Prostate gland (tissue), 2 donors: ENCODE measurements at regions not wholly inside any gene's neighbourhood (a gene's known extent, or its start where the extent isn't known, plus 50 kb on each side); places are given as distances from the start of the nearest gene placed in this dataset.

Source experiments
- DNase-seq: peaks from one replicate; pipeline ENCODE4 v3.0.0-alpha.2; 2019; ENCODE audit warnings: low spot score
- H3K27ac ChIP-seq, 2 donors: fragments of 200-600 bp; sonication (generic); 2 replicates each; pipeline ENCODE4 v1.5.1; 2017 to 2019
- H3K27me3 ChIP-seq: fragments of 200-600 bp; sonication (generic); replicated peaks from 2 replicates; pipeline ENCODE4 v1.5.1; 2019; ENCODE audit not compliant: insufficient read depth
- H3K36me3 ChIP-seq, 2 donors: fragments of 200-600 bp; sonication (generic); 1 replicate in 1 of 2; 2 replicates in 1 of 2; pipeline versions ENCODE4 v1.5.1 to v1.8.1; 2017 to 2019
- H3K4me1 ChIP-seq: fragments of 200-600 bp; sonication (generic); replicated peaks from 2 replicates; pipeline ENCODE4 v1.5.1; 2019
- H3K4me3 ChIP-seq, 2 donors: fragments of 200-600 bp; sonication (generic); 2 replicates each; pipeline ENCODE4 v1.5.1; 2017 to 2019
- H3K9me3 ChIP-seq: fragments of 200-600 bp; sonication (generic); 2 replicates; pipeline ENCODE4 v1.5.1; 2017
- CTCF ChIP-seq, 4 experiments: fragments of 200-600 bp in 2 of 4; fragments of 450-650 bp in 2 of 4; sonication (generic) in 2 of 4; IDR thresholded peaks; 1 replicate in 3 of 4; 2 replicates in 1 of 4; pipeline ENCODE4 v1.5.1; 2016 to 2019; ENCODE audit warnings: antibody characterized with exemption in 4 of 4, mild to moderate bottlenecking in 2 of 4, moderate library complexity in 2 of 4
- POLR2A ChIP-seq: fragments of 450-650 bp; IDR thresholded peaks from one replicate; pipeline ENCODE4 v1.6.1; 2016; ENCODE audit warnings: antibody characterized with exemption, mild to moderate bottlenecking
- POLR2AphosphoS5 ChIP-seq: sonication (generic); formaldehyde crosslinking; IDR thresholded peaks from one replicate; pipeline ENCODE4 v1.6.1; 2017; ENCODE audit warnings: antibody characterized with exemption
- WGBS: methylation state at CpG from one replicate; pipeline ENCODE4 v1.1.5; 2018; 5-methylcytosine and 5-hydroxymethylcytosine counted together
- intact Hi-C: fragments of 100-400 bp; cut with DNase I; formaldehyde crosslinking; loops from one replicate; pipeline ENCODE4 v1.14.2; 2022

- no peaks in the 10 kb centered on the region for H3K4me1 ChIP-seq
- intact Hi-C loops = no loop called here
- no peak overlapping the region for H3K4me3 ChIP-seq
- TF ChIP-seq POLR2AphosphoS5 (no peak), POLR2A (no peak), CTCF (IDR thresholded peaks at IDR 0.05) (no peak)
- H3K9me3 ChIP-seq = no peaks in the 10 kb centered on the region
- H3K27ac ChIP-seq = no peak overlapping the region
- no peaks in the 10 kb centered on the region for H3K36me3 ChIP-seq
- H3K27me3 ChIP-seq = no peaks in the 10 kb centered on the region
- WGBS = 82% methylated on average over 5 of the region's 5 CpGs
- DNase-seq = no peak
Measured at GRCh38 chr5:82334085-82334692, 56.0 kb upstream of the RPS23 start.

GRCh38 chr5:82332886-82333615 is 54.9 kb upstream of the RPS23 start:
- Histone ChIP-seq H3K9me3 (no peaks in the 10 kb centered on the region), H3K4me3 (no peak overlapping the region), H3K27me3 (no peaks in the 10 kb centered on the region), H3K4me1 (no peaks in the 10 kb centered on the region), H3K36me3 (no peaks in the 10 kb centered on the region), H3K27ac (no peak overlapping the region)
- WGBS = 65% methylated on average over 2 of the region's 2 CpGs
- TF ChIP-seq CTCF (IDR thresholded peaks at IDR 0.05) = no peak
- TF ChIP-seq POLR2AphosphoS5 = no peak
- TF ChIP-seq POLR2A = no peak
- intact Hi-C loops = no loop called here
- DNase-seq = no peak

GRCh38 chr5:82332064-82332855 is 54.1 kb upstream of the RPS23 start:
- H3K27me3 ChIP-seq = no peaks in the 10 kb centered on the region
- H3K4me1 ChIP-seq = no peaks in the 10 kb centered on the region
- WGBS = 71% methylated on average over 3 of the region's 3 CpGs
- H3K27ac ChIP-seq = no peak overlapping the region
- no peak overlapping the region for H3K4me3 ChIP-seq
- intact Hi-C loops = no loop called here
- DNase-seq = no peak
- TF ChIP-seq POLR2AphosphoS5 = no peak
- no peak for TF ChIP-seq CTCF (IDR thresholded peaks at IDR 0.05)
- no peak for TF ChIP-seq POLR2A
- no peaks in the 10 kb centered on the region for H3K36me3 ChIP-seq
- no peaks in the 10 kb centered on the region for H3K9me3 ChIP-seq

- no peaks in the 10 kb centered on the region for H3K36me3 ChIP-seq
- H3K4me1 ChIP-seq = no peaks in the 10 kb centered on the region
- TF ChIP-seq POLR2AphosphoS5 (no peak), POLR2A (no peak), CTCF (IDR thresholded peaks at IDR 0.05) (no peak)
- H3K9me3 ChIP-seq = no peaks in the 10 kb centered on the region
- DNase-seq = no peak
- 87% methylated on average over 4 of the region's 4 CpGs for WGBS
- intact Hi-C loops = no loop called here
- no peak overlapping the region for H3K4me3 ChIP-seq
- no peaks in the 10 kb centered on the region for H3K27me3 ChIP-seq
- H3K27ac ChIP-seq = no peak overlapping the region
Measured at GRCh38 chr5:82331557-82331956, 53.4 kb upstream of the RPS23 start.
